H9 (cell line): ENCODE measurements at regions not wholly inside any gene's neighbourhood (a gene's known extent, or its start where the extent isn't known, plus 50 kb on each side); places are given as distances from the start of the nearest gene placed in this dataset.
A peak's percentile ranks its signal among the peaks of the same experiment; 100 is the strongest.
"Not testable (repeated sequence)": the region's sequence is repeated elsewhere in the genome, so short reads cannot be mapped to it uniquely, and the experiment has no call there.

ENCODE experiments used
- DNase-seq: peaks from one replicate; pipeline ENCODE4 v3.0.0-alpha.2; 2017
- H2AFZ ChIP-seq: one replicate; pipeline ENCODE4 v1.6.1; 2013; ENCODE audit warnings: mild to moderate bottlenecking, low read length, control low read depth, moderate library complexity
- H2AK5ac ChIP-seq: 2 replicates; pipeline ENCODE4 v1.6.1; 2013; ENCODE audit warnings: low read length, control low read depth, mixed read lengths; ENCODE audit not compliant: insufficient read length
- H2BK120ac ChIP-seq: one replicate; pipeline ENCODE4 v1.6.1; 2013; ENCODE audit warnings: low read depth, mild to moderate bottlenecking, low read length, control low read depth, inconsistent platforms; ENCODE audit not compliant: poor library complexity, severe bottlenecking
- H2BK12ac ChIP-seq: 2 replicates; pipeline ENCODE4 v1.6.1; 2013; ENCODE audit warnings: low read length, control low read depth, mixed read lengths, low read depth; ENCODE audit not compliant: insufficient read length
- H2BK15ac ChIP-seq: 2 replicates; pipeline ENCODE4 v1.6.1; 2013; ENCODE audit warnings: low read depth, low read length, control low read depth
- H2BK20ac ChIP-seq: one replicate; pipeline ENCODE4 v1.6.1; 2013; ENCODE audit warnings: low read depth, mild to moderate bottlenecking, low read length, control low read depth, inconsistent platforms; ENCODE audit not compliant: poor library complexity, severe bottlenecking
- H2BK5ac ChIP-seq: 2 replicates; pipeline ENCODE4 v1.6.1; 2013; ENCODE audit warnings: low read length, control low read depth, mixed read lengths; ENCODE audit not compliant: insufficient read length
- H3K14ac ChIP-seq: 2 replicates; pipeline ENCODE4 v1.6.1; 2013; ENCODE audit warnings: low read length, control low read depth; ENCODE audit not compliant: insufficient read depth
- H3K18ac ChIP-seq: 2 replicates; pipeline ENCODE4 v1.6.1; 2013; ENCODE audit warnings: low read depth, mild to moderate bottlenecking, mixed read lengths, low read length, control low read depth; ENCODE audit not compliant: insufficient read length
- H3K23ac ChIP-seq: 2 replicates; pipeline ENCODE4 v1.6.1; 2013; ENCODE audit warnings: low read length, control low read depth, mixed read lengths, low read depth; ENCODE audit not compliant: insufficient read length
- H3K23me2 ChIP-seq: 2 replicates; pipeline ENCODE4 v1.6.1; 2013; ENCODE audit warnings: low read depth, mild to moderate bottlenecking, mixed read lengths, low read length, control low read depth; ENCODE audit not compliant: insufficient read length, poor library complexity, severe bottlenecking
- H3K27ac ChIP-seq: 2 replicates; pipeline ENCODE4 v1.5.1; 2013; ENCODE audit warnings: low read length, control low read depth, mixed read lengths, low read depth; ENCODE audit not compliant: insufficient read length
- H3K27me3 ChIP-seq: 2 replicates; pipeline ENCODE4 v1.6.1; 2013; ENCODE audit warnings: low read length, control low read depth, inconsistent platforms; ENCODE audit not compliant: insufficient read depth
- H3K4ac ChIP-seq: 2 replicates; pipeline ENCODE4 v1.6.1; 2013; ENCODE audit warnings: low read depth, mild to moderate bottlenecking, control low read depth, inconsistent platforms, low read length, moderate library complexity
- H3K4me1 ChIP-seq: 2 replicates; pipeline ENCODE4 v1.6.1; 2013; ENCODE audit warnings: low read length, control low read depth, inconsistent platforms; ENCODE audit not compliant: insufficient read depth
- H3K4me2 ChIP-seq: 2 replicates; pipeline ENCODE4 v1.6.1; 2013; ENCODE audit warnings: low read length, control low read depth, mixed read lengths; ENCODE audit not compliant: insufficient read length, insufficient read depth
- H3K56ac ChIP-seq: 2 replicates; pipeline ENCODE4 v1.6.1; 2013; ENCODE audit warnings: low read depth, mild to moderate bottlenecking, mixed read lengths, low read length, control low read depth; ENCODE audit not compliant: insufficient read length
- H3K79me1 ChIP-seq: 2 replicates; pipeline ENCODE4 v1.6.1; 2013; ENCODE audit warnings: low read depth, mild to moderate bottlenecking, moderate library complexity, low read length, control low read depth, inconsistent platforms; ENCODE audit not compliant: insufficient read depth, poor library complexity, severe bottlenecking
- H3K79me2 ChIP-seq: 2 replicates; pipeline ENCODE4 v1.6.1; 2013; ENCODE audit warnings: low read length, control low read depth, inconsistent platforms; ENCODE audit not compliant: insufficient read depth
- H3K9ac ChIP-seq: 2 replicates; pipeline ENCODE4 v1.6.1; 2013; ENCODE audit warnings: low read length, control low read depth, mixed read lengths; ENCODE audit not compliant: insufficient read length; ENCODE audit errors: extremely low read depth
- H3K9me3 ChIP-seq: one replicate; pipeline ENCODE4 v1.6.1; 2013; ENCODE audit warnings: low read depth, low read length, inconsistent platforms; ENCODE audit not compliant: control insufficient read depth
- H3T11ph ChIP-seq: one replicate; pipeline ENCODE4 v1.6.1; 2013; ENCODE audit warnings: mild to moderate bottlenecking, low read length, control low read depth, inconsistent platforms
- H4K20me1 ChIP-seq: one replicate; pipeline ENCODE4 v1.6.1; 2013; ENCODE audit not compliant: control insufficient read depth, insufficient read length, insufficient read depth
- H4K5ac ChIP-seq: 2 replicates; pipeline ENCODE4 v1.6.1; 2013; ENCODE audit warnings: low read depth, mild to moderate bottlenecking, mixed read lengths, low read length, control low read depth; ENCODE audit not compliant: insufficient read length
- H4K8ac ChIP-seq: replicated peaks from 2 replicates; pipeline ENCODE4 v1.6.1; 2013; ENCODE audit warnings: low read length, control low read depth, mixed read lengths, low read depth; ENCODE audit not compliant: insufficient read length
- H4K91ac ChIP-seq: 2 replicates; pipeline ENCODE4 v1.6.1; 2013; ENCODE audit warnings: low read depth, mild to moderate bottlenecking, moderate library complexity, mixed read lengths, low read length, control low read depth; ENCODE audit not compliant: insufficient read length
- H3K27ac Mint-ChIP-seq, 3 experiments: 2 replicates in 2 of 3; 3 replicates in 1 of 3; pipeline ENCODE4 v1.8.0; 2020 to 2021; ENCODE audit warnings: mixed read lengths in 3 of 3, mild to moderate bottlenecking in 1 of 3, moderate library complexity in 1 of 3
- H3K27me3 Mint-ChIP-seq: 2 replicates; pipeline ENCODE4 v1.8.0; 2021; ENCODE audit warnings: low read depth, mild to moderate bottlenecking, moderate library complexity, mixed read lengths
- H3K36me3 Mint-ChIP-seq, 3 experiments: 2 replicates in 2 of 3; 3 replicates in 1 of 3; pipeline ENCODE4 v1.8.0; 2020 to 2021; ENCODE audit warnings: low read depth in 3 of 3, mixed read lengths in 3 of 3; ENCODE audit not compliant: insufficient read depth in 1 of 3
- H3K4me1 Mint-ChIP-seq, 2 experiments: 2 replicates each; pipeline ENCODE4 v1.8.0; 2020; ENCODE audit warnings: mixed read lengths in 2 of 2
- H3K4me3 Mint-ChIP-seq, 2 experiments: 2 replicates in 1 of 2; 3 replicates in 1 of 2; pipeline ENCODE4 v1.8.0; 2020 to 2021; ENCODE audit warnings: mild to moderate bottlenecking in 2 of 2, mixed read lengths in 2 of 2, moderate library complexity in 1 of 2
- H3K9me3 Mint-ChIP-seq, 2 experiments: 2 replicates in 1 of 2; 3 replicates in 1 of 2; pipeline ENCODE4 v1.8.0; 2020; ENCODE audit warnings: mild to moderate bottlenecking in 2 of 2, mixed read lengths in 2 of 2, moderate library complexity in 1 of 2
- CTCF ChIP-seq: fragments of 200-600 bp; sonication (generic); conservative IDR thresholded peaks from 3 replicates; pipeline ENCODE4 v1.8.0; 2021; ENCODE audit warnings: antibody characterized with exemption, mild to moderate bottlenecking
- WGBS: extraction: QIAGEN DNeasy Blood & Tissue Kit; methylation state at CpG from one replicate; pipeline ENCODE4 v1.1.7; 2013; ENCODE audit warnings: missing lambda C conversion rate, low lambda C conversion rate, mixed read lengths; ENCODE audit not compliant: insufficient read length; ENCODE audit errors: extremely low coverage; 5-methylcytosine and 5-hydroxymethylcytosine counted together

- H3T11ph ChIP-seq, result no peak overlapping the region
- no peaks in the 10 kb centered on the region for H3K4me1 ChIP-seq
- H3K23me2 ChIP-seq, result no peaks in the 10 kb centered on the region
- no peak overlapping the region for H4K5ac ChIP-seq
- H3K56ac ChIP-seq, result no peak overlapping the region
- no peak overlapping the region for H3K23ac ChIP-seq
- H3K27me3 ChIP-seq, result no peaks in the 10 kb centered on the region
- no peak for DNase-seq
- no peak overlapping the region for H3K4me2 ChIP-seq
- WGBS, result no CpG with 5 or more reads among the region's 3 CpGs
- no peak overlapping the region for H3K27ac Mint-ChIP-seq
- peaks cover 0 to 4% (median 0%) of the 10 kb centered on the region in 3 experiments; a peak in 2 of 7 replicates for H3K36me3 Mint-ChIP-seq
- H4K91ac ChIP-seq, result no peak overlapping the region
- no peak overlapping the region for H2BK20ac ChIP-seq
- H2AFZ ChIP-seq, result no peak overlapping the region
- H2BK5ac ChIP-seq, result no peak overlapping the region
- no peak overlapping the region for H4K8ac ChIP-seq
- no peak overlapping the region for H3K9ac ChIP-seq
- H3K79me1 ChIP-seq, result no peaks in the 10 kb centered on the region
- no peak for TF ChIP-seq CTCF
- no peaks in the 10 kb centered on the region for H3K27me3 Mint-ChIP-seq
- H3K27ac ChIP-seq, result no peak overlapping the region
- H3K4me3 Mint-ChIP-seq, result no peak overlapping the region
- H3K9me3 Mint-ChIP-seq, result peaks cover 2 to 8% of the 10 kb centered on the region in 2 experiments; a peak in 3 of 5 replicates
- H3K4ac ChIP-seq, result no peak overlapping the region
- no peaks in the 10 kb centered on the region for H4K20me1 ChIP-seq
- no peak overlapping the region for H2BK15ac ChIP-seq
- H3K14ac ChIP-seq, result no peak overlapping the region
- H3K18ac ChIP-seq, result no peak overlapping the region
- no peaks in the 10 kb centered on the region for H3K79me2 ChIP-seq
- H2AK5ac ChIP-seq, result no peak overlapping the region
- H3K9me3 ChIP-seq, result no peaks in the 10 kb centered on the region
- no peak overlapping the region for H2BK120ac ChIP-seq
- H2BK12ac ChIP-seq, result no peak overlapping the region
- peaks cover 4 to 8% of the 10 kb centered on the region in 2 experiments; a peak in 1 of 4 replicates for H3K4me1 Mint-ChIP-seq
Measured at GRCh38 chr14:45798659-45799058, 545.7 kb upstream of the MIS18BP1 start.

GRCh38 chr14:45796006-45796405 lies 543.0 kb upstream of the MIS18BP1 start:
- not testable (repeated sequence) for H4K20me1 ChIP-seq, H3K79me1 ChIP-seq, H3K9me3 Mint-ChIP-seq, H3K27me3 ChIP-seq, H3K23me2 ChIP-seq, H3K4me1 ChIP-seq, H3K4me2 ChIP-seq, H3K79me2 ChIP-seq, H2BK12ac ChIP-seq, H3K4me1 Mint-ChIP-seq, H3K4me3 Mint-ChIP-seq, H3K23ac ChIP-seq, H2AFZ ChIP-seq, H3K9ac ChIP-seq, H2BK20ac ChIP-seq, H3K9me3 ChIP-seq, H3K27me3 Mint-ChIP-seq, H4K5ac ChIP-seq, H2BK120ac ChIP-seq, H3K56ac ChIP-seq, H3T11ph ChIP-seq, H4K8ac ChIP-seq, H2BK15ac ChIP-seq, H3K27ac ChIP-seq, H2AK5ac ChIP-seq, H3K18ac ChIP-seq, H3K4ac ChIP-seq, H4K91ac ChIP-seq, H3K36me3 Mint-ChIP-seq, H2BK5ac ChIP-seq, H3K14ac ChIP-seq
- peak overlapping the region in 1 of 3 experiments; percentile 48; a peak in 1 of 7 replicates for H3K27ac Mint-ChIP-seq
- DNase-seq, result peak; percentile 45
- WGBS, result no CpG with 5 or more reads among the region's 8 CpGs
